ENCODE measurements at regions not wholly inside any gene's neighbourhood (a gene's known extent, or its start where the extent isn't known, plus 50 kb on each side); places are given as distances from the start of the nearest gene placed in this dataset.

DNA sequence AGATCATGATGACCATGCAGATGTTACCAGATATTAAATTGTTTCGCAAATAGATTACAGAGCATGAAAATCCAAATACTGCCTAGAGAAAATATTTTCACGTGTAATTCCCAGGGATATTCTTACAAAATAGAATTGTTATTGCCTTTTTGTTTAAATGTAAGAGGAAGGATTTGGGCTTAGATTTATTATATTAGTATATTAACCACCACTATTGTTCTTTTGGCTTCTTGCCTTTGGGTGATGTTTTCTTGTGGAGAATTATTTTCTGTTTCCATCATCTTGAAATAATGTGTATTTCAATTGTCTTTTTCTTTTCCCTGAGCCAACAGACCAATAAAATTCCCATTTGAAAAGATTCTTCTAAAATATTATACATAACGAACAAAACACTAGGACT lies 109.7 kb upstream of the NUDT7 start:
- TF ChIP-seq, protein P1, sequence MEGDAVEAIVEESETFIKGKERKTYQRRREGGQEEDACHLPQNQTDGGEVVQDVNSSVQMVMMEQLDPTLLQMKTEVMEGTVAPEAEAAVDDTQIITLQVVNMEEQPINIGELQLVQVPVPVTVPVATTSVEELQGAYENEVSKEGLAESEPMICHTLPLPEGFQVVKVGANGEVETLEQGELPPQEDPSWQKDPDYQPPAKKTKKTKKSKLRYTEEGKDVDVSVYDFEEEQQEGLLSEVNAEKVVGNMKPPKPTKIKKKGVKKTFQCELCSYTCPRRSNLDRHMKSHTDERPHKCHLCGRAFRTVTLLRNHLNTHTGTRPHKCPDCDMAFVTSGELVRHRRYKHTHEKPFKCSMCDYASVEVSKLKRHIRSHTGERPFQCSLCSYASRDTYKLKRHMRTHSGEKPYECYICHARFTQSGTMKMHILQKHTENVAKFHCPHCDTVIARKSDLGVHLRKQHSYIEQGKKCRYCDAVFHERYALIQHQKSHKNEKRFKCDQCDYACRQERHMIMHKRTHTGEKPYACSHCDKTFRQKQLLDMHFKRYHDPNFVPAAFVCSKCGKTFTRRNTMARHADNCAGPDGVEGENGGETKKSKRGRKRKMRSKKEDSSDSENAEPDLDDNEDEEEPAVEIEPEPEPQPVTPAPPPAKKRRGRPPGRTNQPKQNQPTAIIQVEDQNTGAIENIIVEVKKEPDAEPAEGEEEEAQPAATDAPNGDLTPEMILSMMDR (IDR thresholded peaks at IDR 0.05), result no peak
- no peak for TF ChIP-seq EZH2 (IDR thresholded peaks at IDR 0.05)

Data from neural progenitor cell (in vitro differentiated cells).